HG03565 (cell line): ENCODE measurements at regions not wholly inside any gene's neighbourhood (a gene's known extent, or its start where the extent isn't known, plus 50 kb on each side); places are given as distances from the start of the nearest gene placed in this dataset.
"Not testable (repeated sequence)": the region's sequence is repeated elsewhere in the genome, so short reads cannot be mapped to it uniquely, and the experiment has no call there.

Experiments
- ATAC-seq: cut with Tn5 transposase; IDR thresholded peaks from one replicate; pipeline ENCODE4 v1.9.1; 2021; ENCODE audit warnings: mild to moderate bottlenecking, moderate library complexity; ENCODE audit not compliant: unreplicated experiment

GRCh38 chr10:61059636-61060035 lies 115.7 kb upstream of the RHOBTB1 start:
- no peak for ATAC-seq

- ATAC-seq = no peak
Observed at GRCh38 chr10:61052469-61053205, 108.7 kb upstream of the RHOBTB1 start.

GRCh38 chr10:61051344-61051743 lies 107.4 kb upstream of the RHOBTB1 start:
- ATAC-seq = no peak

GRCh38 chr10:61050120-61050745 lies 106.2 kb upstream of the RHOBTB1 start:
- ATAC-seq = no peak

GRCh38 chr10:61049386-61049785 lies 105.4 kb upstream of the RHOBTB1 start:
- ATAC-seq = no peak

- ATAC-seq = no peak
Observed at GRCh38 chr10:61047788-61048560, 104.0 kb upstream of the RHOBTB1 start.

- no peak for ATAC-seq
Observed at GRCh38 chr10:61047081-61047480, 103.1 kb upstream of the RHOBTB1 start.

GRCh38 chr10:61045480-61045879 lies 101.5 kb upstream of the RHOBTB1 start:
- not testable (repeated sequence) for ATAC-seq

- no peak for ATAC-seq
Observed at GRCh38 chr10:61042533-61042932, 98.5 kb upstream of the RHOBTB1 start.

GRCh38 chr10:61040399-61041016 lies 96.5 kb upstream of the RHOBTB1 start:
- no peak for ATAC-seq

- no peak for ATAC-seq
Observed at GRCh38 chr10:61039868-61040267, 95.9 kb upstream of the RHOBTB1 start.

- not testable (repeated sequence) for ATAC-seq
Observed at GRCh38 chr10:61037261-61037830, 93.4 kb upstream of the RHOBTB1 start.

- ATAC-seq = not testable (repeated sequence)
Observed at GRCh38 chr10:61036148-61036547, 92.2 kb upstream of the RHOBTB1 start.

- no peak for ATAC-seq
Observed at GRCh38 chr10:61031341-61031740, 87.4 kb upstream of the RHOBTB1 start.

- ATAC-seq = no peak
Observed at GRCh38 chr10:61029411-61029810, 85.4 kb upstream of the RHOBTB1 start.

- no peak for ATAC-seq
Observed at GRCh38 chr10:61028861-61029361, 84.9 kb upstream of the RHOBTB1 start.

GRCh38 chr10:61024856-61025201 lies 80.8 kb upstream of the RHOBTB1 start:
- ATAC-seq = no peak

- ATAC-seq = no peak
Observed at GRCh38 chr10:61024151-61024855, 80.3 kb upstream of the RHOBTB1 start.

- no peak for ATAC-seq
Observed at GRCh38 chr10:61023053-61023452, 79.1 kb upstream of the RHOBTB1 start.

GRCh38 chr10:61021926-61022325 lies 77.9 kb upstream of the RHOBTB1 start:
- no peak for ATAC-seq
